IPS-NIHi11 (cell line): ENCODE measurements at regions not wholly inside any gene's neighbourhood (a gene's known extent, or its start where the extent isn't known, plus 50 kb on each side); places are given as distances from the start of the nearest gene placed in this dataset.
"Not testable (repeated sequence)": the region's sequence is repeated elsewhere in the genome, so short reads cannot be mapped to it uniquely, and the experiment has no call there.

Experiments used
- DNase-seq: peaks from one replicate; pipeline ENCODE4 v3.0.0; 2012; ENCODE audit warnings: mixed read lengths, low spot score

DNA sequence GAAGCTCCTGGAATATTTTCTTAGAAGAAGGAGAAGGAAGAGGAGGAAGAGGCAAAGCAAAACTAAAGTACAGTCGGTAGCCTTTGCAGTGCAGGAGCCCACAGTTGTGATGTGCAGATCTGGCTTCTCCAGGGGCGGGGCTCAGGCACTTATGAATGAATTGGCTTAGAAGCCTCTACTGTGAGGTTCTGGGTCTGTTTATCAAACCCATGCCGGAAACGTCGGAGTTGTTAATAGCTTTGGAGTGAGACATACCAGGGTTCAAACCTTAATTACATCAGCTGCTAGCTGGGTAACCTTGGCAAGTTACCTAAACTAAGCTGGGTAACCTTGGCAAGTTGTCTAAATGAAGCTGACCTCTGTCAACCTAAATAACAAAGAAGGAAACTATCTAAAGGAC lies 89.3 kb upstream of the PITRM1 start:
- DNase-seq = no peak

DNA sequence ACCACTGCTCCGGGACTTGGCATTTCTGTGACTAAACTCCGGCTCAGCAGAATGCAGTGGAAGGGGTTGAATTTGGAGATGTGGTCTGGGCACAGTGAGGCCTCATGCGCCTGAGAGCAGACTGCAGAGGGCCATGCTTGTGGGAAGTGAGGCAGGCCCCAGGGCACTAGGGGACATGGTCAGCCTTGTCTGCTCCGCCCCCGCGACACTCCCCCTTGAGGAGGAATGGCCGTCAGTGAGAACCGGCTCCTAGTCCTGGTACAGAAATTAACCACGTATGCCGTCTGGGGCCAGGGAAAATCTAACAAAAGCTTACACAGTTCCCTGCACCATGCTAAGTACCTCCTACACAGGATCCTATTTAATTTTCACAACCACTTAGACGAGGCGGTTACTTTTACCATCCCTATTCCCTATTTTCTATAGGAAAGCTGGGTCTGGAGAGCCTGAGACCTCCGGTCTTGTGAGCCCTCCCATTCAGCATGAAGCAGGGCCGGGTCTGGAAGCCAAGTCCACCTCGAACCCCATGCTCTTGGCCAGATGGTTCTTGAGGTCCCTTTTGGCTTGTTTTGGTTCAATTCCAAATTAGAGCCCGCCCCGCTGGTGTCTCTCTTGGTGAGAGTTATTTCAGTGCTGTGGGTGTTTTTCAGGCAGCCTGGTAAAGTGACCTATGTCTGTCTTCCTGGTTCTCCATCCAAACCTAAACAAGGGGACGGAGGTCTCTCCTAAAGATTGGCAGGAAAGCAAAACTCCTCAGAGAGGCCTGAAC lies 87.7 kb upstream of the PITRM1 start:
- peak; percentile 62 for DNase-seq

DNA sequence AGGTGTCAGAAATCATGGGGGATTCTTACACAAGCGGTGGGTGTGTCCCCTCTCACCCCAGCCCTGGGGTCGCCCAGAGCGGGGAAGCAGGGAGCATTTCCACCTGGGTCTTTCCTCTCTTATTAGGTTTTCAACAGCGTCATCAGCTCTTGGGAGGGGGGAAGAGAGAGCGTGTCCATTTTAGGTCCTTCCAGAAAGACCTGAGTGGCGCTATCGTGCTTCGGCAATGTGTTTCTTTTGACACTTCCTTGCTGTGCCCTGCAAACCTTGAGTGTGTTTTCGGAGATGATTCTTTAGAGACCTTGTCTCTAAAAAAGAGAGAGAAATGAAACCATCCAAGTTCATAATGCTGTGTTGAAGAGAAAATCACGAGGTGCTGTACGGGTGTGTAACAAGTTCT lies 86.9 kb upstream of the PITRM1 start:
- no peak for DNase-seq

DNA sequence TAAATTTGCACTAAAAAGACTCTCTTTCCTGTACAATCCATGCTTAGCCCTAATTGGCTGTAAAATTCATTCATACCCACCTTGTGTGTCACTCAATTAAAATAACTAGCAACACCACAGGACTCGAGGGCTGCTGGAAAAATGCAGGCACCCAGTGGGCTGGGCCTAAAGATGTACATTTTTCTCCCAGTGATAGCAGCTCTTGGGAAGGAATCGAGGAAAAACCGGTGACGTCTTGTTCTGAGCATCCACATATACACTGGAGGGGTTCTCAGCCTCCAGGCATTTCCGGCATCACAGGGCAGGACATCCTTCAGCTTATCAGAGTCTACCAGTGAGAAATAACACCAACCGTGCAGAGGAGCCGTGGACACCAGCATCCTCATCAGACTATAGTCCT lies 85.8 kb upstream of the PITRM1 start:
- no peak for DNase-seq

DNA sequence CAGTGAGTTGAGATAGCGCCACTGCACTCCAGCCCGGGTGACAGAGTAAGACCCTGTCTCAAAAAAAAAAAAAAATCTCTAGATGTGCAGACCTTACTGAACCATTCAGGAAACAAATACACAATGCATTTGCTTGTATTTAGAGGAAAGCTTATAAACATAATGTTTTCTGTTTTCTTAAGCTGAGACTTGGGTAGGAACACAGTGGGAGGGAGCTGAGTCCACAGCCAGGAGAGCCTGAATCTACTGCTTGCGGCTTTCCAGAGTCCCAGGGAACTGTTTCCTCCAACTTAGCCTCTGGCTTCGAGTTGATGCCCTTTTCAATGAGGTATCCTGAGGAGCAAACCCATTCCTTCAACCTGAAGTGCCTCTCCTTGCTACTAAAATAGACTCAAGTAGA lies 83.0 kb upstream of the PITRM1 start:
- no peak for DNase-seq

DNA sequence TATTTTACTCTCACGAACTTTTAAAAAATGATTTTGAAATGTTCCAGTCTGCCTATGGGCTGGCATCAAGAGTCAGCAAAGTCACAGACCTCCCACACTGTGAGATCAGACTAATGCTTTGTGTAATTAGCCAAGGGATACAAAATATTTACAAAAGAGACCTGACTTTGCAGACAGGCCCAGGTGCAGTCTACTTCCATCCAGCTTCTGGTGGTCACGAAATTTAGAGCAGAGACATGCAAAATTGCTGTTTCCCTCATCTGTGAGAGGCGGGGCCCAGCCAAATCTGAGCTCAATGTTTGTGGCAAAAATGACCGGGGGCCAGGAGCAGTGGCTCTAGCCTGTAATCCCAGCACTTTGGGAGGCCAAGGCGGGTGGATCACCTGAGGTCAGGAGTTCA lies 82.5 kb upstream of the PITRM1 start:
- no peak for DNase-seq

DNA sequence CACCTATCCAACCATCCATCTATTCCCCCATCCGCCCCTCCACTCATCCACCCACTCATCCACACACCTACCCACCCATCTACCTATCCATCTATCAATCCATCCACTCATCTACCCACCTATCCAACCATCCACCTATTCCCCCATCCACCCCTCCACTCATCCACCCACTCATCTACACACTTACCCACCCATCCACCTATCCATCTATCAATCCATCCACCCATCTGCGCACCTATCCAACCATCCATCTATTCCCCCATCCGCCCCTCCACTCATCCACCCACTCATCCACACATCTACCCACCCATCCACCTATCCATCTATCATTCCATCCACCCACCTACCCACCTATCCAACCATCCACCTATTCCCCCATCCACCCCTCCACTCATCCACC lies 81.4 kb upstream of the PITRM1 start:
- DNase-seq = not testable (repeated sequence)

DNA sequence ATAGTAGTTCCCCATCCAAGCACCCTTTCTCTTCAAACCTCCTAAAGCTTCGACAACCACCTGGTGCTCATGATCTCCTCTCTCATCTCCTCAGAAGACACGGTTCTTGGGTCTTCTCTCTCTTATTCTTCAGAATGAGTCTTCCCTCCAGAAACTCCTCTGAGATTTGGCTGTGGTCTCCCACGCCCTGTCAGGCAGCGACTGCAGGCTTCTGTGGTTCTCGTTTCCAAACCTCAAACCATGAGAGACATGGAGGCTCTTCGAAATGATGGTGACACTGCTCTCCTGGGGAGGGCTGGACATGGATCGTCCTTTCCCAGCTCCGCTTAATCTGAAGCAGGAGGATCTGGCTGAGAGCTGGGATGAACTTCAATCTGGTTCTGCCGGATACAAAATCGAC lies 78.6 kb upstream of the PITRM1 start:
- DNase-seq = no peak

DNA sequence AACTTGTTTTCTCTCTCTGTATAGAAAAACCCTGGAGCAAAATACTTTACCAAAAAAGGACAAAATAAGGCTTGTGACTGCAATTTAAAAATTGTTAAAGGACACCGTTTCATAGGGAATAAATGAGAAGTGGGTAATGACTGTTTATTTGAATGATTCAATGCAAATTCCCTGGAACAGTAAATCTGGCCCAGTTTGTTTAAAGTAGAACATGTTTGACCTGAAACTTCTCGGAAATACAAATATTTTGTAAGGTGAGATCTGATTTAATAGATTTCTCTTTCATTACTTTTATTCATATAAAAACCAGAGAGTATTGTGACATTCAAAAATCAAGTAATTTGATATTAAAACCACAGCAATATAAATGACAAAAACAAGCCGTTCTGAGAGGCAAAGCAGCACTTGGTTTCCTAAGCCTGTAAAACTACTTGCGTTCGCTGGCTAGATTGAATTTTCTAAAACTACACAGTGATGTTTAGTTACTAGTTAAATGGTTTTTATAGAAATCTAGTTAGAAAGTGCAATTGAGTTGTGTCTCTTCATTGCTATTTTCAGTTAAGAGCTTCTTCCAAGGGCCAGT lies 76.8 kb upstream of the PITRM1 start:
- DNase-seq = no peak

DNA sequence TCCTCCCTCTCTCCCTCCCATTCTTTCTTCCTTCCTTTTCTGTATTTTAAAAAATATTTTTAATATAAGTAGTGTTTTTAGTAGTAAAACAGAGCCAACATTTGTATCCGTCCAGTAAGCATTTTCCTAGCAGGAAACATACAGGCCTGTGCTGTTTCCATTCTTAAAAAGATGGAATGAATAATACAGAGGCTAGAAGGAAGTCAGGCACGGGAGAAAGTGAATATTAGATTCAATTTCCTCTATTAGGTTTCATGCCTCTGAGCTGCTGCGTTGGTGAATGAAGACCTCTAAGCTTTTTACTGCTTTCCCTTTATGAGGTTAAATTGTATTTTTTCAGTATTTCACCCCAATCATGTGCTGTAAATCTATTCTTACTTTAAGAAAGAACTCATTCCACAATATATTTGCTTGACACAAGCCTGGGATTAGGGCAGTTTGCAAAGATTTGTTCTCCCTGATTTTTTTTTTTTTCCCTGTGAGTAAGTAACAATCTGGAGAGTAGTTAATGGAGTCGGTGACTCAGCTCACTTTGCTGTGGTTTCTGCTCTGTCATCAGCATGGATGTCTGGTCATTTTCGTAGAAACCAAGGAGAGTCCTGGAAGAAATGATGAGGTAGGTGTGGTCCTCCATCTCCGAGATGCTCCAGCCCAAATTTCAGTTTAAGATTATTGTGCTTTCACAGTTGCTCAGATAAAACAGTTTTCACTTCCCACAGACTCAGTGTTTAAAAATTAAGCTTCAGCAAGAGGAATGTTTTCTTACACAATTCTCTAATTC lies 76.1 kb upstream of the PITRM1 start:
- no peak for DNase-seq

DNA sequence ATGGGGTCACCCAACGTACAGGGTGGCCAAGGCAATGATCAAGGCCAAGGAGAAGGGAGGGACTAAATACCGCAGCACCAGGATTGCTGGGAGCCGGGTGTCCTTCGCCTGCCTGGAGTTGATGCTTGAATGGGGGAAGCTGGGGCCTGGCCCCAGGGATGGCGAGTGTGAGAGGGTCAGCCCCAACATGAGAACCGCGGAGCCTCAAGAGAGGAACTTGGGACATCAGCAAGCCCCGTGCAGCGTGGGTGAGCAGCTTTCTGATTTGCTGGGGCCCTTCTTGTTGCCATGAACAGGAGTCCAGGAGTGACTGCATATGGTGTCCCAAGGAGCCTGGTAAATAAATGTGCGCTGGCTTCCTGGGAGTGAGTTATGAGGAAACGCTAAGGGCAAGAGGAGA lies 72.8 kb upstream of the PITRM1 start:
- no peak for DNase-seq

DNA sequence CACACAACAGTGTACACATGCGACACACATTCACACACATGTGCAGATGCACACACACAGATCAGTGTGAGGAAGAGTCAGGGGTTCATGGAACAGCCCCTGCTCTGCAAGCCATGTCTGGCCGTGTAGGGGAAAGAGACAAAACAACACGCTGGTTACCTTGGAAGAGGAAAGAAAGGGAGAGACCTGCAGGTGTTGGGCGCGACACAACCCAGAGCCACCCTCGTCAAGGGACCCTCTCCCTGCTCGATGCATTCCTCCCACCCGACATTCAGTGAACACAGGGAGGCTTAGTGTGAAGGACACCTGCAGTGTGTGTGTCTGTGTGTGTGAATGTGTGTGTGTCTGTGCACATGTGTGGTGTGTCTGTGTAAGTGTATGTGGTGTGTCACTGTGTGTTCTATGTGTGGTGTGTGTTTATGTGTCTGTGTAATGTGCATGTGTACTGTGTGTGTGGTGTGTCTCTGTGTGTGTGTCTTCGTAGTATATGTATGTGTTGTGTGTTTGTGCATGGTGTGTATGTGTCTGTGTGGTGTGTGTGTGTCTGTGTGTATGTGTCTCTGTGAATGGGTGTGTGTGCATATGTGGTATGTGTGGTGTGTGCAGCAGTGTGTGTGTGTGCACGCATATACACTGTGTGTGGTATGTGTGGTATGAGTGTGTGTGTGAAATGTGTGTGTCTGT lies 69.5 kb upstream of the PITRM1 start:
- DNase-seq = no peak

DNA sequence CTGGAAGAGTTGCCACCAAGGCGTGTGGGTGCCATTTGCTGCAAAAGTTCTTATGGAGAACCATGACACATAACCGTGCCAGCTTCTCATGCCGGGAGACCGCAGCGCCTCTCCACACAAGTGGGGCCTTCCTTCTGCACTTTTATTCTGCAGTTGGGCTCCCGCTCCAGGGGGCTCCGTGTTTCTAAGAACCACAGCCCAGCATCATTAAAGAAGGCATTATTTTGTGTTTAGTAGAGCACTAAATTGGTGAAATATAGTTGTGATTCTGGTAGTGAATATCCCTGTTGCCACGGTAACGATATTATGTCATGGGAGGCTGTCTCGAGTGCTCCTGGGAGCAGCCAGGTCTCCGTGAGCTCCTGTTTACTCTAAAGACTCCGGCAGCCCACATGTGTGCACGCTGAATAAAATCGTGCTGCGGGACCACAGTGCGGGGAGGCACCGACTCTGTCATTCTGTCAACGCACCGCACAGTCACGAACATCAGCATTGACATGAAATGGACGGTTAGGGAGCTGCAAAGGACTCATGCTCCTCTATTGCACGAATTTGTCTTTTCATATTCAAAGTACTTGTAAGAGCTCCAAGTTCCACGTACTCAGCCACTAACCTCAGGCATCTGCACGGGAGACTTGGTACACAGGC lies 68.8 kb upstream of the PITRM1 start:
- no peak for DNase-seq

DNA sequence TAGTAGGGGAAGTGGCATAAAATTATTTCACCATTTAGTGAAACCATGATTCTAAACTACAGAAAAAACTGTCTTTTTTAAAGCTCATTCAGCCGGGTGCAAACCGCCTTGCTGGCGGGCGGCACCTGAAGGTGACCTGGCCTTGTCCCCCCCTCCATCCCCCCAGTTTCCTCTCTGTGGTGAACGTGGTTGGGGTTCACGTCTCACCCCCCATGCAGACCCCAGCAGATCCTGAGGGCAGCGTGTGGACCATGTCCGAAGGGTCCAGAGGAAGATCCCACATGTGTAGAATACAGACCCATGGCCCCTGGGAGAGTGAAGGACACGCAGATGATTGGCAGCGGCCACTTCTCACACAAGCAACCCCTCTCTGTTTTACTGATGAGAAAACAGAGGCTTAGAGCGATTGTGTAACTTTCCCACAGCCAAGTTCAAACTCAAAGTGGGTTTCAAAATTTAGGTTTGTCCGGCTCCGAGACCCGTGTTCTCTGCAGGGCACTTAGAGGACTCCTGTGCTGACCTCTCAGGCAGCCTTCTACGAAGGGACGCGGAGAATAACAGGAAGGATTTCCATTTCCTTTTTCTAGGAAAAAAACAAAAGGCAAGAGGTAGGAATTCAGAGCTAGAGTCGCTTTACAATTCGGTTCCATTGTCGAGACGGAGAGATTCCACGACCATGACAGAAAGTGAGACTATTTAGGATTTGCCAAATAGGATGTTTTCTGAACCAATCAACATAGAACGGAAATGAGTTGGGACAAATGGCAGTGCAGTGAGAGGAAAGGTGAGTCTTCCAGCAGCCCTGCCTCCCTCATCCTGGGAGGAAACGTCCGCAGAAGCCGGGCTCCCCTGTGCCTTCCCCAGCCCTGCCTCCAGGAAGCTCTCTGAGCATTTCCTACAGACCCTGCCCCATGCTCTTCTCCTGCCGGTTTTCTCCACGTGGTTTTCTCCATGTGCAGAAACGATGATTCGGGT lies 67.6 kb upstream of the PITRM1 start:
- no peak for DNase-seq

DNA sequence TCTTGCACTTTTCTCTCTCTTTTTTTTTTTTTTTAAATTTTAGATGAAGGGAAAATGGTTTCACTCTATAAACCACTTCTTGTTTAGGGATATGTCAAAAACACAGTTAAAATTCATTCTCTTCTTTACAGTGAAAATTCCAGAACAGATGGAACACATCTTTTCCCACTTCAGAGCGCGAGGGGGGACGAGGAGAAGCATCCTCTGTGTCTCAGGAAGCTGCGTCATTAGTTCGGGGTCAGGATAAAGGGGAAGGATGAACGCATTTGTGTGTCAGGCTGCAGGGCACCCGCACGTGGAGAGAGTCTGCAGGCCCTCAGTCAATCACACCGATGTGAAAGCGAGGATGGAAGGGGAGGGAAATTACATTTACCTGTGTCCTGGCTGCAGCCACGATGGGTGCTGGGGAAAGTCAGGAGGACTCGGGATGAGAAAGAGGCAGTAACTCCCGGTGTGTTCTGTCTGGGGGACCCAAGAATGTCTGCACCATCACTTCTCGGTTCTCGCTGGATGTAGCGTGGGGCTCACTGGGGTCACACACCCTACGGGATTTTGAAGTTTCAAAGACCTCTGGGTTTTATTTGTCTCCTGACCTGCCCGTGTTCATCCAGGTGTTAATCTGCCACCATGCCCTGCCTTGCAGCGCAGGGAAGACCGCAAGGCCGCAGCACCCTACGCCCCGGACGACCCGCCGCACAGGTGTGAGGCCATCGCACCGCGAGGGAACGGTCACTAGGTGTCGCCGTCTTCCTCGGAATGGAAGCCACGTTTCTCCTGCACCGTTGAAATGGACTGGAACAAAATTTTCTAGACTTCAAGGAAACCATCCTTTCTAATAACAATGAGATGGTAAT lies 66.7 kb upstream of the PITRM1 start:
- peak; percentile 86 for DNase-seq

DNA sequence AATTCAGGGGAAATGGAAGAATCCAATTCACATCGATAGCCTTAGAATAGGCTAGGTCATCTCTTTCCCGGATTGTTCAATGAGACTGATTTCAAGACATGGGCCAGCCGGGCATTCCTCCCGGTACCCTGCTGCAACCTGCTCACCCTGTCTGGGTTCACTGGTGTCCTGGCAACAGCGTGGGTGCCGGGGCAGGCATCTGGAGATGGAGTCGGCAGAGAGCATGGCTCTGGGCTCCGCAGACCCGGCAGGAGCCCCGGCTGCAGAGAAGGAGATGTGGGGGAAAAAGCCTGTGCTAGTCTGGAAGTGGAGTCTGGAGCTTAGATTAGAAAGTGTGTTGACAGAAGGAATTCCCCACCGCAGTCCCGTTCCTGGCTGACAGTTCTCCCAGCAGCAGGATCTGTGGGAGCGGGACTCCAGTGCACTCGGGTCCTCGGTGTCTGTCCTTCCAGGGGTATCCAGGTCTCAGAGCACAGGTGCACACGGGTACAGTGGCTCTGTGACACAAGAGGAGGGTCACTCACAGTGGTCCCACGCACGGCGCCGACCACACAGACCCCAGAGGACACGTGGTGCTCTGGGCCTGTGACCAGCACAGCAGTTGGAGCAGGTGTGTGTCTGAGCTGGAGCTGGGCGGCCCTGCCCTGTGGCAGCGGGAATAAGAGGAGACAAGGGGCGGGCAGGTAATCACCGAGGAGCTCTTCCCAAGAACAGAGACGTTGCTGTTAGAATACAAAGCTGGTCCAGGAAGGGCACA lies 65.7 kb upstream of the PITRM1 start:
- no peak for DNase-seq

DNA sequence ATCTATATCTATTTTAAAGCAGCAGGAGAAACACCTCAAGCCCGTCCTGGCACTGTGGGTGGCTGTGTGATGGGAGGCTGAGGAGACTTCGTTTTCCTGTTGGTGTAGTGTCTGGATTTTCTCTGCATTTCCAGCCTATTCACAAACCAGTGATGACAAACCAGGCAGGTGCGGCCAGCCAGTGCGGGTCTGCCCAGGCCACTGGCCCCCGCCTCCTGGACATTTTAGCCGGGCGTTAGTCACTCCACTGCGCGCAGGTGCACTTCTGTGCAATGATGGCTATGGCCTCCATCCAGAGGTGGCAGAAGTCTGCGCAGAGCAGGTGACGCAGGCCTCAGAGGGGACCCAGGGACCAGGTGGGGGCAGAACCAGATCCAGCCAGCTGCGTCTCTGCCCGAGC lies 64.9 kb upstream of the PITRM1 start:
- no peak for DNase-seq

DNA sequence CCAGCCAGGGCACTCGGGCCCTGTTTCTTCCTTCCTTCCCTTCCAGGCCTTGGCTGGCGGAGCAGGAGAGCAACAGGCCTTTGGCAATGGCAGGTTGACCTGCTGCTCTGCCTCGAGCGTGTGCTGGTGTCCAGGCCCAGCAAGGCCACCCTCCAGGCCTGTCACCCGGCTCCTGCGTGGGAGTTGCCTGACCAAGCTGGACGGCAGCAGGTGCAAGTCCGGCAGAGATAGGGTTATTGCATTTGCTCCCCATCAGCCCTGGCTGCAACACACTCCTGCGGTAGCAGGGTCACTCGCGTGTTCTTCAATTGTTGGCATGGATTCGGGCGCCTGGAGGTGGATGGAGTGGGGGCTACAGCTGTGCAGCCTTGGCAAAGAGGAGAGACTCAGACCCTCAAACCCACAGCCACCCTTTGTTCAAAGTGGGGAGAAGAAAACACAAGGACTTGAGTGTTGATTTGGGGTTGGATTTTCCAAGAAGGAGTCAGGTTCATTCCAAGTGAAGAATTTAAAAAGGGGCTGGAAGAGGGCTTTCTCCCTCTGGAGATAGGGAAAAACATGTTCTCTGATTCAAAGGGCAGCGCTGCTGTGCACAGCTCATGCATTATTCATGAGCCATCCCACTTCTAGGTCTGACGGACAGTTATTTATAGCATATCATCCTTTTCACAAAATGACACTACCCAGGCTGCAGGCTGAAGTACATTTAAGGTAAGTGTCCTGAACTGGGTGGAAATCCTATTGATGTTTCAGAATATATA lies 64.2 kb upstream of the PITRM1 start:
- no peak for DNase-seq
